Mucosa of rectum (tissue), 2 donors: ENCODE measurements at regions not wholly inside any gene's neighbourhood (a gene's known extent, or its start where the extent isn't known, plus 50 kb on each side); places are given as distances from the start of the nearest gene placed in this dataset.
A peak's percentile ranks its signal among the peaks of the same experiment; 100 is the strongest.
"Not testable (repeated sequence)": the region's sequence is repeated elsewhere in the genome, so short reads cannot be mapped to it uniquely, and the experiment has no call there.

Experiments
- H3K27ac ChIP-seq, 2 donors: one replicate each; pipeline ENCODE4 v1.7.0; 2013; ENCODE audit warnings: inconsistent platforms in 2 of 2, low read depth in 2 of 2, low read length in 2 of 2
- H3K27me3 ChIP-seq, 2 donors: one replicate each; pipeline ENCODE4 v1.7.0; 2013; ENCODE audit warnings: low read length in 2 of 2; ENCODE audit not compliant: control insufficient read depth in 2 of 2, insufficient read depth in 2 of 2
- H3K36me3 ChIP-seq, 2 donors: one replicate each; pipeline ENCODE4 v1.7.0; 2013; ENCODE audit warnings: low read length in 2 of 2; ENCODE audit not compliant: control insufficient read depth in 2 of 2, insufficient read depth in 2 of 2
- H3K4me1 ChIP-seq, 2 donors: one replicate each; pipeline ENCODE4 v1.7.0; 2013; ENCODE audit warnings: low read length in 2 of 2, mild to moderate bottlenecking in 1 of 2; ENCODE audit not compliant: control insufficient read depth in 2 of 2, insufficient read depth in 2 of 2
- H3K4me3 ChIP-seq, 2 donors: one replicate each; pipeline ENCODE4 v1.7.0; 2013; ENCODE audit warnings: low read length in 2 of 2
- H3K9ac ChIP-seq, 2 donors: one replicate each; pipeline ENCODE4 v1.7.0; 2013; ENCODE audit warnings: low read length in 2 of 2, low read depth in 1 of 2, mild to moderate bottlenecking in 1 of 2
- H3K9me3 ChIP-seq, 2 donors: one replicate each; pipeline ENCODE4 v1.7.0; 2013; ENCODE audit warnings: low read length in 2 of 2; ENCODE audit not compliant: control insufficient read depth in 2 of 2
- donor health status: healthy.
- donor health status: Normal muscosa, but diverticular disease.

DNA sequence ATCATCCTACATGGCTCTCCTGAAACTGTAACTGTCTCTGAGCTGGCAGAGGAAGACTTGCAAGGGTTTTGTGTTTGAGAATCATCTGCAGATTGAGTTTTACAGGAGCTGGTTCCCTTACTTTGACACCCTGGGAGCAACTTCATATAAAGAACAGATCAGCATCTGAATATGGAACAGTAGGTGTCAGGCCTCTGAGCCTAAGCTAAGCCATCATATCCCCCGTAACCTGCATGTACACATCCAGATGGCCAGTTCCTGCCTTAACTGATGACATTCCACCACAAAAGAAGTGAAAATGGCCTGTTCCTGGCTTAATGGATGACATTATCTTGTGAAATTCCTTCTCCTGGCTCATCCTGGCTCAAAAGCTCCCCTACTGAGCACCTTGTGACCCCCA, 238.1 kb upstream of the P2RY1 start:
- not testable (repeated sequence) for H3K4me1 ChIP-seq, H3K9me3 ChIP-seq, H3K27me3 ChIP-seq, H3K36me3 ChIP-seq
- Histone ChIP-seq H3K9ac (peak overlapping the region in 1 of 2 donors; percentile 11), H3K27ac (peak overlapping the region; percentile 35 to 56), H3K4me3 (peak overlapping the region in 1 of 2 donors; percentile 39)

GRCh38 chr3:152606146-152606545, 228.8 kb upstream of the P2RY1 start:
- H3K4me3 ChIP-seq = no peak overlapping the region
- no peak overlapping the region for H3K9ac ChIP-seq
- H3K36me3 ChIP-seq = no peaks in the 10 kb centered on the region
- no peak overlapping the region for H3K27ac ChIP-seq
- H3K4me1 ChIP-seq = no peaks in the 10 kb centered on the region
- H3K9me3 ChIP-seq = peaks cover 3% of the 10 kb centered on the region in 2 donors
- no peaks in the 10 kb centered on the region for H3K27me3 ChIP-seq

DNA sequence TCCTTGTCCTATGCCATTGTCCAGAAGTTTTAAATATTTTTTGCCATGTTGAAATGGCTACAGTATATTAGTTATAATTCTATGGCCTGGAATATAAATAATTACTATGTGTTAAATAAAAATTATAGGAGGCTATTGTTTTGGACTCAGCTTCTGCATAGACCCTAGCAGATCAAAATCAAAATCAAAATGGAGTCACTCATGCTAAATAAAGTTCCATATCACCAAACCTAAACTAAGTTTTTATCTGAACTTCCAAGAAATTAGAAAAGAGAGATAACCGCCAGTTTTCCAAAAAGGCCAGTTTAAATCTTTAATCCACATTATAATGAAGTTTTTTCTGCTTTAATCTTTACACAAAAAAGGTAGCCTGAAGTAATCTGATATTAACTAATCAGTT, 227.8 kb upstream of the P2RY1 start:
- H3K4me3 ChIP-seq = no peak overlapping the region
- peaks cover 3% of the 10 kb centered on the region in 2 donors for H3K9me3 ChIP-seq
- no peak overlapping the region for H3K27ac ChIP-seq
- H3K27me3 ChIP-seq = no peaks in the 10 kb centered on the region
- no peaks in the 10 kb centered on the region for H3K4me1 ChIP-seq
- no peak overlapping the region for H3K9ac ChIP-seq
- H3K36me3 ChIP-seq = no peaks in the 10 kb centered on the region

DNA sequence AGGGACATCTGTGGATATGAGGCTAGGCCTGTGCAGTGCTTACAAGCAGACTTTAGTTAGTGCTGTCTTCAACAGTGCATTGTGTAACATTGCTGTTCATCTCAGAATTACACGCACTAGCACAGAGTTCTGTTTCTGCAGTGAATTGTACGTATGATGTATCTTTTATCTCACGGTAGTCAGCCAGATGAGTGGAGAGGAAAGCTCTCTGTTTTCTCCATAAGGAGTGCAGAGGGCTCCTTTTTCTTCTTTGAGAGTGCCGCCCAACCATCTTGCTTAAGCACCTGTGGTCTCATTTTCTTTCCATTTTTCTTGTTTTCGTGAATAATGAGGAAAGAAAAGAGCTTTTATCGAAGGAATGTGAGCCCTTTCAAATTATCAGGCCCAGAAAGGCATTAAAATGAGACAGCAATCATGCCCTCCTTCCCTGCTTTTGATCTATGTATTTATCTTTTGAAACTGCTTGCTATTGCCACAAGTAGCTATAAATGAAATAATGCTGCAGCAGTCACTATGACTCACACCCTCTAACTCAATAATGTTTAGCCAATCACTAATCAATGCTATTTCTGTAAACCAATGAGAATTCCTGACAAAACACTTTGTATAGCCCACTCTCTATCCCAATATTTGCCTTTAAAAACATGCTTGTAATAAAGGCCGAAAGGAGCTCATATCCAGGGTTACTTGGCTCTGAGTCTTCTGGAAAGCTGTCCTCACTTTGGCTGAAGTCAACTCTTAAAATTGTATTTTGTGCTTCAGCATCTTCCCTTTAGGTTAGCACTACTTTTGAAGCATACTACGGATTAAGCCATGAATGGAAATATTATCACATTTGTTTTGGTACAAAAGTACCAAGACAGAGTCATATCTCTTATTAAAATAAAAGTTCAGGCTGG, 226.0 kb upstream of the P2RY1 start:
- Histone ChIP-seq H3K27me3 (no peaks in the 10 kb centered on the region), H3K36me3 (no peaks in the 10 kb centered on the region), H3K4me3 (no peak overlapping the region), H3K4me1 (no peaks in the 10 kb centered on the region), H3K9me3 (peaks cover 3% of the 10 kb centered on the region in 2 donors), H3K9ac (no peak overlapping the region), H3K27ac (no peak overlapping the region)

- H3K9ac ChIP-seq = no peak overlapping the region
- H3K4me1 ChIP-seq = no peaks in the 10 kb centered on the region
- no peaks in the 10 kb centered on the region for H3K27me3 ChIP-seq
- no peak overlapping the region for H3K4me3 ChIP-seq
- H3K36me3 ChIP-seq = no peaks in the 10 kb centered on the region
- no peak overlapping the region for H3K27ac ChIP-seq
- H3K9me3 ChIP-seq = peaks cover 0 to 1% of the 10 kb centered on the region in 2 donors
These were observed 225.0 kb upstream of the P2RY1 start for GRCh38 chr3:152609891-152610290.

GRCh38 chr3:152610622-152611021, 224.3 kb upstream of the P2RY1 start:
- Histone ChIP-seq H3K27ac (no peak overlapping the region), H3K9ac (no peak overlapping the region), H3K4me1 (no peaks in the 10 kb centered on the region), H3K36me3 (no peaks in the 10 kb centered on the region), H3K4me3 (no peak overlapping the region), H3K27me3 (no peaks in the 10 kb centered on the region), H3K9me3 (no peaks in the 10 kb centered on the region)

GRCh38 chr3:152611905-152612304, 223.0 kb upstream of the P2RY1 start:
- Histone ChIP-seq H3K27me3 (no peaks in the 10 kb centered on the region), H3K9ac (no peak overlapping the region), H3K4me3 (no peak overlapping the region), H3K9me3 (no peaks in the 10 kb centered on the region), H3K36me3 (no peaks in the 10 kb centered on the region), H3K27ac (no peak overlapping the region), H3K4me1 (no peaks in the 10 kb centered on the region)

DNA sequence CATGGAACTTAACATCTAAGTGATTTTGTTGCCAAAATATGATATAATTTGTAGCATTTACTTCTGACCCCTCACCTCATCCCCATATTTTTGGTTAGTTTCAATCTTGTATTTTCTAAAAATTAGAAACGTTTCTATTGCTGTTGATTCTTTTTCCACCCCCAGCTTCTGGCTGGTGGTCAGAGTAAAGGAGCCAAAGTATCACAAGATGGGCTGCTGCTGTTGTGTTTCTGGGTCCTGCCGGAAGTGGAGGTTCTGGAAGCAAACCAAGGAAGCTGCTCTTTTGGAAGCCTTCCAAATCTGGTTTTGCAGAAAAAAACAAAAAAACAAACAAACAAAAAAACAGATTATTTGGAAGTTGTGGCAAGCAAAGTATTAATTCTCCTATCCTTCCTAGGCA, 221.1 kb upstream of the P2RY1 start:
- H3K36me3 ChIP-seq = no peaks in the 10 kb centered on the region
- H3K4me1 ChIP-seq = no peaks in the 10 kb centered on the region
- no peak overlapping the region for H3K9ac ChIP-seq
- no peak overlapping the region for H3K27ac ChIP-seq
- H3K9me3 ChIP-seq = no peaks in the 10 kb centered on the region
- no peak overlapping the region for H3K4me3 ChIP-seq
- H3K27me3 ChIP-seq = no peaks in the 10 kb centered on the region

- Histone ChIP-seq H3K9ac (no peak overlapping the region), H3K27me3 (no peaks in the 10 kb centered on the region), H3K4me3 (no peak overlapping the region), H3K27ac (no peak overlapping the region), H3K4me1 (no peaks in the 10 kb centered on the region), H3K9me3 (no peaks in the 10 kb centered on the region), H3K36me3 (no peaks in the 10 kb centered on the region)
These were observed 219.2 kb upstream of the P2RY1 start for GRCh38 chr3:152615681-152616080.

DNA sequence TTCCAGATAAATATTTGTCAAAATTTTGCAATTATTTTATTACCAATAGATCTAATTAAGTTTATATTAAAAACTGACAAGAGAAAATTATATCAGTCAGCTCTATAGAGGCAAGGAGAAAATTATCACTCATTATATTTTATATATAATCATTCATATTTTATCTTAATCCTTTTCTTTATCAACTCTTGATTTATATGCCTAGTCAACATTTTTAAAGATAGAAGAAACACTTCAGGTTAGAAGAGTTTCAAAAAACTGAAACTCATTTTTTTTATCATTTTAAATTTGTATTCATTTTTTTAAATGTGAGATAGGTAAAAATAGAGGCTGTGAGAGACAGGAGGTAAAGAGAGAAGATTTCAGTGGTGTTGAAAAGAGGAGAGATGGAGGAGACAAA, 217.3 kb upstream of the P2RY1 start:
- Histone ChIP-seq H3K9me3 (no peaks in the 10 kb centered on the region), H3K9ac (no peak overlapping the region), H3K4me1 (no peaks in the 10 kb centered on the region), H3K4me3 (no peak overlapping the region), H3K27me3 (no peaks in the 10 kb centered on the region), H3K27ac (no peak overlapping the region), H3K36me3 (no peaks in the 10 kb centered on the region)
